ENCODE measurements at regions not wholly inside any gene's neighbourhood (a gene's known extent, or its start where the extent isn't known, plus 50 kb on each side); places are given as distances from the start of the nearest gene placed in this dataset.

GRCh38 chr13:59391696-59392095 lies 772.0 kb downstream of the DIAPH3 start:
- no peaks in the 10 kb centered on the region for H3K36me3 ChIP-seq (ENCODE audit: insufficient read depth, low read length)
- TF ChIP-seq RAD21 (conservative IDR thresholded peaks at IDR 0.05) (peak; percentile 74), EP300 (conservative IDR thresholded peaks at IDR 0.05; ENCODE audit: poor library complexity, severe bottlenecking) (no peak), REST (IDR thresholded peaks at IDR 0.05; ENCODE audit: borderline replicate concordance) (no peak), MXI1 (conservative IDR thresholded peaks at IDR 0.05; ENCODE audit: poor library complexity, severe bottlenecking) (no peak), TAF1 (IDR thresholded peaks at IDR 0.05; ENCODE audit: low read depth) (no peak), POLR2AphosphoS5 (IDR thresholded peaks at IDR 0.05) (no peak), SMC3 (conservative IDR thresholded peaks at IDR 0.05; ENCODE audit: poor library complexity) (peak; percentile 80), EZH2 (IDR thresholded peaks at IDR 0.05; ENCODE audit: borderline replicate concordance, insufficient read depth, low read length, poor library complexity, severe bottlenecking) (no peak)
- TF ChIP-seq, protein P1, sequence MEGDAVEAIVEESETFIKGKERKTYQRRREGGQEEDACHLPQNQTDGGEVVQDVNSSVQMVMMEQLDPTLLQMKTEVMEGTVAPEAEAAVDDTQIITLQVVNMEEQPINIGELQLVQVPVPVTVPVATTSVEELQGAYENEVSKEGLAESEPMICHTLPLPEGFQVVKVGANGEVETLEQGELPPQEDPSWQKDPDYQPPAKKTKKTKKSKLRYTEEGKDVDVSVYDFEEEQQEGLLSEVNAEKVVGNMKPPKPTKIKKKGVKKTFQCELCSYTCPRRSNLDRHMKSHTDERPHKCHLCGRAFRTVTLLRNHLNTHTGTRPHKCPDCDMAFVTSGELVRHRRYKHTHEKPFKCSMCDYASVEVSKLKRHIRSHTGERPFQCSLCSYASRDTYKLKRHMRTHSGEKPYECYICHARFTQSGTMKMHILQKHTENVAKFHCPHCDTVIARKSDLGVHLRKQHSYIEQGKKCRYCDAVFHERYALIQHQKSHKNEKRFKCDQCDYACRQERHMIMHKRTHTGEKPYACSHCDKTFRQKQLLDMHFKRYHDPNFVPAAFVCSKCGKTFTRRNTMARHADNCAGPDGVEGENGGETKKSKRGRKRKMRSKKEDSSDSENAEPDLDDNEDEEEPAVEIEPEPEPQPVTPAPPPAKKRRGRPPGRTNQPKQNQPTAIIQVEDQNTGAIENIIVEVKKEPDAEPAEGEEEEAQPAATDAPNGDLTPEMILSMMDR (IDR thresholded peaks at IDR 0.05; ENCODE audit: poor library complexity, severe bottlenecking): peak; percentile 76
- H3K4me2 ChIP-seq (ENCODE audit: low read length): no peak overlapping the region
- H3K27me3 ChIP-seq (ENCODE audit: insufficient read depth, low read depth, low read length): no peaks in the 10 kb centered on the region
- H3F3A ChIP-seq (ENCODE audit: insufficient read depth, low read length, poor library complexity, severe bottlenecking): no peaks in the 10 kb centered on the region
- H3K9me3 ChIP-seq (ENCODE audit: low read length): no peaks in the 10 kb centered on the region
- H2AFZ ChIP-seq (ENCODE audit: low read depth, low read length): no peak overlapping the region
- no peaks in the 10 kb centered on the region for H3K79me2 ChIP-seq (replicated peaks; ENCODE audit: insufficient read depth, low read length)
- no peaks in the 10 kb centered on the region for H3K9me2 ChIP-seq (ENCODE audit: insufficient read depth, low read length)
- no peak overlapping the region for H3K4me3 ChIP-seq (ENCODE audit: low read length)
- H4K20me1 ChIP-seq (ENCODE audit: insufficient read depth): no peaks in the 10 kb centered on the region
- no peak overlapping the region for H3K27ac ChIP-seq (ENCODE audit: low read length)
- H3K9ac ChIP-seq (ENCODE audit: low read length): no peak overlapping the region

- Histone ChIP-seq H3K9me2 (ENCODE audit: insufficient read depth, low read length) (no peaks in the 10 kb centered on the region), H3K36me3 (ENCODE audit: insufficient read depth, low read length) (no peaks in the 10 kb centered on the region), H3K4me2 (ENCODE audit: low read length) (no peak overlapping the region), H3K79me2 (replicated peaks; ENCODE audit: insufficient read depth, low read length) (no peaks in the 10 kb centered on the region), H3K27me3 (ENCODE audit: insufficient read depth, low read depth, low read length) (no peaks in the 10 kb centered on the region), H3K9me3 (ENCODE audit: low read length) (no peaks in the 10 kb centered on the region), H3K4me3 (ENCODE audit: low read length) (no peak overlapping the region), H4K20me1 (ENCODE audit: insufficient read depth) (no peaks in the 10 kb centered on the region), H3F3A (ENCODE audit: insufficient read depth, low read length, poor library complexity, severe bottlenecking) (no peaks in the 10 kb centered on the region), H3K27ac (ENCODE audit: low read length) (no peak overlapping the region), H3K9ac (ENCODE audit: low read length) (no peak overlapping the region), H2AFZ (ENCODE audit: low read depth, low read length) (no peak overlapping the region)
- TF ChIP-seq, protein P1 (IDR thresholded peaks at IDR 0.05; ENCODE audit: poor library complexity, severe bottlenecking): no peak
- TF ChIP-seq SMC3 (conservative IDR thresholded peaks at IDR 0.05; ENCODE audit: poor library complexity) (no peak), EP300 (conservative IDR thresholded peaks at IDR 0.05; ENCODE audit: poor library complexity, severe bottlenecking) (no peak), MXI1 (conservative IDR thresholded peaks at IDR 0.05; ENCODE audit: poor library complexity, severe bottlenecking) (no peak), TAF1 (IDR thresholded peaks at IDR 0.05; ENCODE audit: low read depth) (no peak), RAD21 (conservative IDR thresholded peaks at IDR 0.05) (no peak), POLR2AphosphoS5 (IDR thresholded peaks at IDR 0.05) (no peak), REST (IDR thresholded peaks at IDR 0.05; ENCODE audit: borderline replicate concordance) (no peak), EZH2 (IDR thresholded peaks at IDR 0.05; ENCODE audit: borderline replicate concordance, insufficient read depth, low read length, poor library complexity, severe bottlenecking) (no peak)
These were observed 771.4 kb downstream of the DIAPH3 start for GRCh38 chr13:59392328-59392727.
